Sciatic nerve (tissue), 2 donors: ENCODE measurements at regions not wholly inside any gene's neighbourhood (a gene's known extent, or its start where the extent isn't known, plus 50 kb on each side); places are given as distances from the start of the nearest gene placed in this dataset.
"Not testable (repeated sequence)": the region's sequence is repeated elsewhere in the genome, so short reads cannot be mapped to it uniquely, and the experiment has no call there.

Experiments
- ATAC-seq: fragments of 200-7000 bp; cut with Tn5 transposase; one replicate; pipeline ENCODE4 v1.9.1; 2020; ENCODE audit warnings: mild to moderate bottlenecking, moderate library complexity
- DNase-seq: peaks from one replicate; pipeline ENCODE4 v3.0.0-alpha.2; 2020; ENCODE audit warnings: low spot score
- intact Hi-C: fragments of 100-400 bp; cut with DNase I; formaldehyde crosslinking; loops from one replicate; pipeline ENCODE4 v1.14.2; 2022
- donor health status: DM: no; HTN: no; CAD: no.
- donor health status: DM: no; HTN: no; CAD: no.

- ATAC-seq (no peak), DNase-seq (no peak)
- intact Hi-C loops = no loop called here
These were observed 119.2 kb downstream of the TSEN15 start for GRCh38 chr1:184170719-184171118.

GRCh38 chr1:184176058-184176457 lies 124.5 kb downstream of the TSEN15 start:
- intact Hi-C loops = no loop called here
- no peak for ATAC-seq
- no peak for DNase-seq

GRCh38 chr1:184181044-184181443 lies 129.5 kb downstream of the TSEN15 start:
- no peak for ATAC-seq
- no peak for DNase-seq
- intact Hi-C loops = no loop called here

GRCh38 chr1:184183919-184184318 lies 132.4 kb downstream of the TSEN15 start:
- ATAC-seq (no peak), DNase-seq (no peak)
- intact Hi-C loops = no loop called here

- intact Hi-C loops, ATAC-seq, DNase-seq: not testable (repeated sequence)
These were observed 133.1 kb downstream of the TSEN15 start for GRCh38 chr1:184184614-184185013.

- DNase-seq = no peak
- intact Hi-C loops = no loop called here
- no peak for ATAC-seq
These were observed 133.8 kb downstream of the TSEN15 start for GRCh38 chr1:184185347-184185746.

GRCh38 chr1:184186167-184186566 lies 134.6 kb downstream of the TSEN15 start:
- no peak for ATAC-seq
- no peak for DNase-seq
- intact Hi-C loops = no loop called here

- intact Hi-C loops = no loop called here
- DNase-seq (no peak), ATAC-seq (no peak)
These were observed 135.6 kb downstream of the TSEN15 start for GRCh38 chr1:184187097-184187496.

GRCh38 chr1:184188037-184188436 lies 136.5 kb downstream of the TSEN15 start:
- no peak for DNase-seq
- intact Hi-C loops = no loop called here
- no peak for ATAC-seq

GRCh38 chr1:184189361-184189760 lies 137.8 kb downstream of the TSEN15 start:
- intact Hi-C loops = no loop called here
- DNase-seq (no peak), ATAC-seq (no peak)

GRCh38 chr1:184190616-184191015 lies 139.1 kb downstream of the TSEN15 start:
- no peak for ATAC-seq
- no peak for DNase-seq
- intact Hi-C loops = no loop called here

GRCh38 chr1:184191181-184191621 lies 139.7 kb downstream of the TSEN15 start:
- intact Hi-C loops = no loop called here
- DNase-seq (no peak), ATAC-seq (peak; percentile 91)

GRCh38 chr1:184192796-184193195 lies 141.3 kb downstream of the TSEN15 start:
- no peak for DNase-seq
- no peak for ATAC-seq
- intact Hi-C loops = no loop called here

GRCh38 chr1:184193451-184193850 lies 141.9 kb downstream of the TSEN15 start:
- intact Hi-C loops = no loop called here
- ATAC-seq (no peak), DNase-seq (no peak)

GRCh38 chr1:184194236-184194635 lies 142.7 kb downstream of the TSEN15 start:
- intact Hi-C loops = no loop called here
- ATAC-seq (no peak), DNase-seq (no peak)

GRCh38 chr1:184195722-184196121 lies 144.2 kb downstream of the TSEN15 start:
- ATAC-seq, DNase-seq, intact Hi-C loops: not testable (repeated sequence)

GRCh38 chr1:184197831-184198230 lies 146.3 kb downstream of the TSEN15 start:
- DNase-seq (no peak), ATAC-seq (no peak)
- intact Hi-C loops = no loop called here

- no peak for DNase-seq
- intact Hi-C loops = no loop called here
- no peak for ATAC-seq
These were observed 147.5 kb downstream of the TSEN15 start for GRCh38 chr1:184199036-184199435.

- no peak for DNase-seq
- ATAC-seq = no peak
- intact Hi-C loops = no loop called here
These were observed 148.0 kb downstream of the TSEN15 start for GRCh38 chr1:184199438-184200085.

- DNase-seq = no peak
- ATAC-seq = no peak
- intact Hi-C loops = no loop called here
These were observed 157.1 kb downstream of the TSEN15 start for GRCh38 chr1:184208622-184209021.

- ATAC-seq = peak; percentile 39
- intact Hi-C loops = no loop called here
- DNase-seq = no peak
These were observed 158.5 kb downstream of the TSEN15 start for GRCh38 chr1:184210031-184210430.
